Hepatocyte (in vitro differentiated cells): ENCODE measurements at regions not wholly inside any gene's neighbourhood (a gene's known extent, or its start where the extent isn't known, plus 50 kb on each side); places are given as distances from the start of the nearest gene placed in this dataset.

ENCODE experiments used
- DNase-seq: peaks from one replicate; pipeline ENCODE4 v3.0.0-alpha.2; 2016; ENCODE audit warnings: low spot score
- H2AFZ ChIP-seq: fragments of 200-600 bp; sonication (generic); 2 replicates; pipeline ENCODE4 v1.6.0; 2016; ENCODE audit warnings: antibody characterized with exemption, mild to moderate bottlenecking
- H3K27ac ChIP-seq: fragments of 200-600 bp; sonication (generic); 2 replicates; pipeline ENCODE4 v1.5.1; 2016; ENCODE audit warnings: mild to moderate bottlenecking
- H3K27me3 ChIP-seq: fragments of 200-600 bp; sonication (generic); 2 replicates; pipeline ENCODE4 v1.6.1; 2016
- H3K36me3 ChIP-seq: fragments of 200-600 bp; sonication (generic); replicated peaks from 2 replicates; pipeline ENCODE4 v1.5.1; 2016; ENCODE audit warnings: low read depth; ENCODE audit not compliant: insufficient read depth
- H3K4me1 ChIP-seq: fragments of 200-600 bp; sonication (generic); 2 replicates; pipeline ENCODE4 v1.5.1; 2016; ENCODE audit warnings: mild to moderate bottlenecking, moderate library complexity; ENCODE audit not compliant: insufficient read depth
- H3K4me2 ChIP-seq: fragments of 200-600 bp; sonication (generic); 2 replicates; pipeline ENCODE4 v1.6.0; 2016
- H3K4me3 ChIP-seq: fragments of 200-600 bp; sonication (generic); 2 replicates; pipeline ENCODE4 v1.5.1; 2016; ENCODE audit warnings: mild to moderate bottlenecking
- H3K79me2 ChIP-seq: fragments of 200-600 bp; sonication (generic); 2 replicates; pipeline ENCODE4 v1.6.0; 2017; ENCODE audit warnings: mild to moderate bottlenecking
- H3K9me2 ChIP-seq: fragments of 200-600 bp; sonication (generic); replicated peaks from 2 replicates; pipeline ENCODE4 v1.6.0; 2017; ENCODE audit warnings: mild to moderate bottlenecking; ENCODE audit not compliant: insufficient read depth
- H3K9me3 ChIP-seq: fragments of 200-600 bp; sonication (generic); 2 replicates; pipeline ENCODE4 v1.5.1; 2016; ENCODE audit warnings: low read depth, mild to moderate bottlenecking
- H4K20me1 ChIP-seq: fragments of 200-600 bp; sonication (generic); 2 replicates; pipeline ENCODE4 v1.6.0; 2016; ENCODE audit warnings: mild to moderate bottlenecking; ENCODE audit not compliant: insufficient read depth, poor library complexity, severe bottlenecking
- EZH2 ChIP-seq: fragments of 200-600 bp; sonication (generic); IDR thresholded peaks from 2 replicates; pipeline ENCODE4 v1.6.1; 2016; ENCODE audit warnings: antibody characterized with exemption, mild to moderate bottlenecking, borderline replicate concordance
- EZH2phosphoT487 ChIP-seq: fragments of 200-600 bp; sonication (generic); IDR thresholded peaks from one replicate; pipeline ENCODE4 v1.6.1; 2018; ENCODE audit warnings: antibody characterized with exemption, mild to moderate bottlenecking, low read depth, moderate library complexity; ENCODE audit not compliant: unreplicated experiment, severe bottlenecking
- WGBS: methylation state at CpG from one replicate; pipeline ENCODE4 v1.1.6; 2016; ENCODE audit warnings: low lambda C conversion rate; ENCODE audit errors: missing lambda C conversion rate; 5-methylcytosine and 5-hydroxymethylcytosine counted together
- TF ChIP-seq, protein P1 (sequence below): fragments of 200-600 bp; sonication (generic); IDR thresholded peaks from 2 replicates; pipeline ENCODE4 v1.5.1; 2016; ENCODE audit warnings: antibody characterized with exemption, mild to moderate bottlenecking; ENCODE audit not compliant: poor library complexity

DNA sequence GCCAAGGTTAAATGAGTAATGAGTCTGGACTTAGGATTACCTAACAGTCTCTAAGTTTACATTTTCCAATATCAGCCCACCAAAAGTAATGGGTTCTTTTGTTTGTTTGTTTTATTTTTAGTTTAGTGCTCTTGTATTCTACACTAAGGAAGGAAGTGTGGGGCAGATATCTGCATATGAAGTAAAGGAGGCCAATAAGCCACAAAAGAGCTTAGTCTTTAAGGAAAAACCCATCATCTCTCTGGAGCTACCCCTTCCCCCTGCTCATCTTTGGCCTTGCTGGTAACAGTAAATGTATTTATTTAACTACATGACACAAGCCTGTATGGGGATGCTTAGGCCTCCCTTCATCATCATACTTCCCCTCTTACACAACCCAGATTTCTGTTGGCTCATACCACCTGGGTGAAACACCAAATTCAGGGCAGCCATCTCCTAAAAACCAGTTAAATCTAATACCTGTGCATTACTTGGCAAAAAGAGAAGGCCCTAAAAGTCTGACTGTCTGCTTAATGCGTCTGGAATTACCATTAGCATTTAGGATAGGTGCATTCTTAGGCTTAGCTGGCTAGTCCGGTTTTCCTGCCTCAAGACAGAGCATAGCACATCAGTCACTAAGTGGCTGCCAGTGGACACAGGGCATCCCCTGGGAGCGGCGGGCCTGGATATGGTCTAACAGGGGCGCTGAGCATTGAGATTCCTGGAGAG lies 96.8 kb upstream of the ADGRL2 start:
- TF ChIP-seq, protein P1, sequence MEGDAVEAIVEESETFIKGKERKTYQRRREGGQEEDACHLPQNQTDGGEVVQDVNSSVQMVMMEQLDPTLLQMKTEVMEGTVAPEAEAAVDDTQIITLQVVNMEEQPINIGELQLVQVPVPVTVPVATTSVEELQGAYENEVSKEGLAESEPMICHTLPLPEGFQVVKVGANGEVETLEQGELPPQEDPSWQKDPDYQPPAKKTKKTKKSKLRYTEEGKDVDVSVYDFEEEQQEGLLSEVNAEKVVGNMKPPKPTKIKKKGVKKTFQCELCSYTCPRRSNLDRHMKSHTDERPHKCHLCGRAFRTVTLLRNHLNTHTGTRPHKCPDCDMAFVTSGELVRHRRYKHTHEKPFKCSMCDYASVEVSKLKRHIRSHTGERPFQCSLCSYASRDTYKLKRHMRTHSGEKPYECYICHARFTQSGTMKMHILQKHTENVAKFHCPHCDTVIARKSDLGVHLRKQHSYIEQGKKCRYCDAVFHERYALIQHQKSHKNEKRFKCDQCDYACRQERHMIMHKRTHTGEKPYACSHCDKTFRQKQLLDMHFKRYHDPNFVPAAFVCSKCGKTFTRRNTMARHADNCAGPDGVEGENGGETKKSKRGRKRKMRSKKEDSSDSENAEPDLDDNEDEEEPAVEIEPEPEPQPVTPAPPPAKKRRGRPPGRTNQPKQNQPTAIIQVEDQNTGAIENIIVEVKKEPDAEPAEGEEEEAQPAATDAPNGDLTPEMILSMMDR = no peak
- no peak for TF ChIP-seq EZH2
- TF ChIP-seq EZH2phosphoT487 = no peak
- H3K79me2 ChIP-seq = no peaks in the 10 kb centered on the region
- H3K9me2 ChIP-seq = no peaks in the 10 kb centered on the region
- no peak overlapping the region for H2AFZ ChIP-seq
- no peaks in the 10 kb centered on the region for H3K27me3 ChIP-seq
- H3K4me1 ChIP-seq = peaks cover 9% of the 10 kb centered on the region
- 68% methylated on average over 5 of the region's 5 CpGs for WGBS
- H3K36me3 ChIP-seq = no peaks in the 10 kb centered on the region
- peak overlapping the region; percentile 46 for H3K27ac ChIP-seq
- H3K4me2 ChIP-seq = no peak overlapping the region
- no peak overlapping the region for H3K4me3 ChIP-seq
- no peaks in the 10 kb centered on the region for H4K20me1 ChIP-seq
- H3K9me3 ChIP-seq = no peaks in the 10 kb centered on the region
- no peak for DNase-seq

GRCh38 chr1:81703391-81703755 lies 97.4 kb upstream of the ADGRL2 start:
- H3K4me1 ChIP-seq = peaks cover 9% of the 10 kb centered on the region
- H3K27me3 ChIP-seq = no peaks in the 10 kb centered on the region
- TF ChIP-seq EZH2phosphoT487 = no peak
- no peak for TF ChIP-seq EZH2
- TF ChIP-seq, protein P1 = no peak
- DNase-seq = no peak
- H3K4me3 ChIP-seq = no peak overlapping the region
- H3K27ac ChIP-seq = peak overlapping the region; percentile 52
- H3K9me2 ChIP-seq = no peaks in the 10 kb centered on the region
- 78% methylated on average over 3 of the region's 3 CpGs for WGBS
- peak overlapping the region; percentile 15 for H3K4me2 ChIP-seq
- no peaks in the 10 kb centered on the region for H3K36me3 ChIP-seq
- no peaks in the 10 kb centered on the region for H3K9me3 ChIP-seq
- H3K79me2 ChIP-seq = no peaks in the 10 kb centered on the region
- H4K20me1 ChIP-seq = no peaks in the 10 kb centered on the region
- no peak overlapping the region for H2AFZ ChIP-seq

DNA sequence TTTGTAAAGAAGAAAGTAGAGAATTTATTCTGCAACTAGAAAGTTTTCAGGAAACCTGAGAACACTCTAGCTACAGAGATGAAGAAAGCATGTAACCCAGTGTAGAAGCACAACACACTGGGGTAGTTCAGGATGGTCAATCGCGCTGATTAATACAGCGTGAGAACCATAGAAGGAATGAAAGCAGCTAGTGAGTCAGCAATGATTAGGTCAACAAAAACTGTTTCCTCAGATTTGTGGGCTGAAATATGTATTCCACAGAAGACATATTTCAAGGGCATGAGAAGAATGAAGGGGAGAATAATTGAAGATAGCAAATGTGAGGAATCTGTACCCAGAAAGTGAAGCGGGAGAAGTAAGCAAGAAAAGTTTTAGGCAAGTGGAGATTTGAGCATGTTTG lies 97.8 kb upstream of the ADGRL2 start:
- H2AFZ ChIP-seq = no peak overlapping the region
- peak overlapping the region; percentile 15 for H3K4me2 ChIP-seq
- no peaks in the 10 kb centered on the region for H3K79me2 ChIP-seq
- H3K9me3 ChIP-seq = no peaks in the 10 kb centered on the region
- H3K36me3 ChIP-seq = no peaks in the 10 kb centered on the region
- TF ChIP-seq EZH2 = no peak
- TF ChIP-seq EZH2phosphoT487 = no peak
- TF ChIP-seq, protein P1 = no peak
- WGBS = 71% methylated on average over 4 of the region's 4 CpGs
- no peaks in the 10 kb centered on the region for H4K20me1 ChIP-seq
- H3K4me3 ChIP-seq = no peak overlapping the region
- no peak for DNase-seq
- no peaks in the 10 kb centered on the region for H3K27me3 ChIP-seq
- peak overlapping the region; percentile 52 for H3K27ac ChIP-seq
- H3K9me2 ChIP-seq = no peaks in the 10 kb centered on the region
- peaks cover 9% of the 10 kb centered on the region for H3K4me1 ChIP-seq
